ENCODE measurements at regions not wholly inside any gene's neighbourhood (a gene's known extent, or its start where the extent isn't known, plus 50 kb on each side); places are given as distances from the start of the nearest gene placed in this dataset.

DNA sequence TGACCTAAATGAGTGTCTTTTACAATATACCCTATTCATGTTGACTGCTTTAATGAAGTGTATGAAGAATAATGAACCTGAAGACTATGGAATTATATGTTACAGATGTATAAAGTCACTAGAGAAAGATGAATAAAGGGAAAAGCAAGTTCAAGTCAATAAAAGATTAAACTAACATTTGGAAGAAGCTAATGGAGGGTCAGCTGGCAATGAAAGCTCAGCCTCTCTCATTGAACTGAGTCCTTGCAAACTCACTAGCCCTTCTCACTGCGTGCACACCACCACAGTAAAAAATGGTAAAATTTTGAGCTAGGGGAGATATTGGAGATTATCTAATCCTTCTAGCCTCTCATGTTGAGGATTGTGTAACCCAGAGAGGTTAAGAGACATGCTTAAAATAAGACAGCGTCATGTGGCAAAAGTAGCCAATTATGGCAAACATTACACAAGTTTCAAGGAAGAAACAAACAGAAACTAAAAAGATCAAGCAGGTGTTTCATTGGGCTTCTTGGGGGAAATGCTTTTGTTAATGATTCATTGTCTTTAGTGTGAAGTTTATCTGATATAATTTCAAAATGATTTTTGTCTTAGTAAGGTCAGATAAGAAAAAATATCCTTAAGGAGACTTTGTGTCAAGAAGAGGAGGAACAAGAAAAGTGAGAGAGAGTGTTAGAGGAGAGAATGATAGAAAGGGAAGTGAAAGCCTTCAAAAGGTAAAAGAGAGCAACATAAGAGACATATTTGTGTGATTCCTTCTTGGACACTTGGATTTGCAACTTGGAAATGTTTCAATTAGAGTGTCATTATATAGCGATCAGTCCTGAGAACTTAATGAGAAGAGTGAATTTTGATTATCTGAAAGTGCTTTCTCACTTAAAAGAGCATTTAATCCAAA, 893.7 kb upstream of the FAM98A start:
- DNase-seq, result no peak

DNA sequence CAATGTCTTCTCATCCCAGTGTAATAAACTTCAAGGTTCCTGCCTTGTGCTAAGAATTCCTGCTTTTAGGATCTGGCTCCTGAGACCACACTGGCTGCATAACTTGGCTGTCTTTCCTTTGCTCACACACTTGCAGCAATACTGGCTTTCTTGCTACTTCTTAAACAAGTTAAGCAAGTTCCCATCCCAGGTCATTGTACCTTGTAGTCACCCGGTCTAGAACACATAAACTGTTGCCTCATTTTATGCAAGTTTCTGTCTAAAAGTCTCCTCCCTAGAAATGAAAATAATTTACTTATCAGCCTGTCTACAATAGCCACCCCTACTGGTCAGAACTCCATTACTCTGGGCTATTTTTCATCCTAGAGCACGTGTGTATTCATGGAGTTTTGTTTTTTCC, 887.9 kb upstream of the FAM98A start:
- DNase-seq, result no peak

DNA sequence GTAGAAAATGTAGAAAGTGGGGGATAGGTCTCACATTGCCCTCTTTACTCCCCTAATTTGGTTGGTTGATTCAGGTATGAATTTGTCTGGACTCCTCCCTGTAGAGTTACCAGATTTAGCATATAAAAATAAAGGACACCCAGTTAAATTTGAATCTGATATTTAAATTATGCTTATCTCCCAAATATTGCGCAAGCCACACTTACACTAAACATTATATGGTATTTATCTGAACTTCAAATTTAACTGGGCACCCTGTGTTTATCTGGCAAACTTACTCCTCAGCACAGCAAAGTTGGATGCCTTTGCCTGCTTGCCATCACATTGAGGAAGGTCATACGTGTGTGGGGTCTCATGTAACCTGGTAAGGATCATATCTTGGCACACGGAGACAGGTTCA, 882.4 kb upstream of the FAM98A start:
- DNase-seq, result no peak

DNA sequence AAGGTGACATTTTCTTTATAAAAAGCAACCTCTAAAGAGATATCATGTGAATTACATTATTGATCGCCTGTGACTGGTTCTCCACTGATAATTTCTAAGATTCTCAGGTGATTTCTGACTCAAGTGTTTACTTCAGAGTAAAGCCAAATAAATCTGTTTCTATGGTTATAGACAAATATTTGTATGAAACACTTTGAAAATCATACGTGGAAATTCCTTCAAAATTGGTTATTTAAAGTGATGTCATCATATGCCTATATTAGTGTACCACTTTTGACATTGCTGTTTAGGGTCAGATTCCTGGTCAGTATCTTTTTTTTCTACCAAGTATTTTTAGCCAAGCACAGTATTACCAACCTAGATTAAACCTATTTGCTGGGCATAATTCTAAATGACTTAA, 881.3 kb upstream of the FAM98A start:
- no peak for DNase-seq

DNA sequence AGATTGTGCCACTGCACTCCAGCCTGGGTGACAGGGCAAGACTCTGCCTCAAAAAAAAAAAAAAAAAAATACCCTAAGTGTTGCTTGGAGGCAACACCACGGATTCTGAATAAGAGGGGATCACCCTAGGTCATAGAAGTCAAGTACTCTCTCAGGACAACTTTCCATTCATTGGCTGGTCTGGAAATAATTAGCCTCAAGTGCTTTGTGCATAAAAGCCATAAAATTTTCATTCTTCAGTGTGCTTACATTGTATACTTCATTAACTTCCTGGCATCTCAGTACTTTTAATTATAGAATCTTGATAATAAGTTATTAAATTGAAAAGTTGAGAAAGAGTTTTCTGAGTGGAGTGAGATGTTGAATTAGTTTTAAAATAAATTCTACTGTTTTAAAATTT, 876.1 kb upstream of the FAM98A start:
- no peak for DNase-seq

DNA sequence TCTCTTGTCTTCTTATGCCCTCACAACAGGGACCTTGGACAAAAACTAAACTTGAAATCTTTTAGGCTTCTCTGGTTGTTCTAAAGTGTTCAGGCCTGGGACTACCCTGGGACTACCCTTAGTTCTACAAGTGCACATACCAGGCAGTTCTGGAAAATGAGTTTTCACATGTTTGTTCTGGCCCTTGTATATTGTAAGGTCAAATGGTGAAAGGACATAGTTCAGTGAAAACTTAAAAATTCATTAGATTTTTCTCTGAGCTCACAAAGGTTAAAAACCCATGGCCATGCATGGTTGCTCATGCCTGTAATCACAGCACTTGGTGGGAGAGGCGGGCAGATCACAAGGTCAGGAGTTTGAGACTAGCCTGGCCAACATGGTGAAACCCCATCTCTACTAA, 875.5 kb upstream of the FAM98A start:
- DNase-seq, result no peak

DNA sequence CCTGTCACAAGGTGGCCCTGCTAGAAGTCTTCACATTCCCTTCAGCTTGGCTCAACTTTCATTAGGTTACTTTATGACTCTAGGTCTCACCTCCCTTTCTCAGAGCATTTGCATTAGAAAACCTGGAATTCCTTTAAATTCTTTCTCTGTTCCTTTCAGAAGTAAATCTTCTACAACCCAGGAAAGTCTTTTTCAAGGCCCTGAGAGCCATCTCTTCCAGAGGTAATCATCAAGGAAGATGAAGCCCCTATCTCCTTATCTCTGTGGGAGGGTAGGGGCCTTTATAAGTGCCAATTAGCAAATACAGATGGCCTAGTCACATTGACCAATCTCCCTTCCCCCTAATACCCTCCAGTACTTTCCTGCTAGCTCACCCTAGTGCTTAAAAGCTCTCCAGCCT, 848.0 kb upstream of the FAM98A start:
- no peak for DNase-seq

DNA sequence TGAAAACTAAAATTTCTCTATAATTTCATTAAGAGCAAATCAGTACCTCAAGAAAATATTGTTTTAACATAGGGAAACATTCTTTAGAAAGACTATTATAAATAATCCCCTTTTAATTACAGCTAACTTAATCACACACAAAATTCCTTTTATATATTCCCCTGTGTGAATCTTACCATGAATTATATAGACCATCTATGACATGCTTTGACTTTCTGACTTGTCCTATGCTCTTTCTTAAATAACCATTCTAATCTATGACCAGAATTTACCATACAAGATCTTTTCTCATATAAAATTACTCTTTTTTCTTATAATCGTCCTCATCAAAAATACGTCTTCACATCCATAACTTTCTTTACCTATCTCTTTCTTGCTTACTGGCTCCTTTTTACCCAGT, 824.2 kb upstream of the FAM98A start:
- DNase-seq, result no peak

DNA sequence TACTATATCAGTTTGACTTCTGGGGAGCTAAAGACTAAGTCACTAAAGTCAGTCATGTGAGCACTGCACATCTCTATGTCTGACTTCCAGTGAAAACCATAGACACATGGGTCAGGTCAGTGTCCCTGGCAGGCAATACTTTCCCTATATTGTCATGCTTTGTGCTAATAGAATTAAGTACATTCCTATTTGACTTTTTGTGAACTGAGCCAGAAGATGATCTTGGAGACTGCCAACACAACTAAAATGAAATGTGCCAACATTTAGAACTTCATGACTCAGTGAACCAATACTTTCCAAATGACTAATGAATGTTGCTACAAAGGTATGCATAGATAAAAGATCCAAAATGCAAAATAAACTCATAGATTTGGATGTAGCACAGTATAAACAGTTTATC, 820.8 kb upstream of the FAM98A start:
- DNase-seq, result no peak

DNA sequence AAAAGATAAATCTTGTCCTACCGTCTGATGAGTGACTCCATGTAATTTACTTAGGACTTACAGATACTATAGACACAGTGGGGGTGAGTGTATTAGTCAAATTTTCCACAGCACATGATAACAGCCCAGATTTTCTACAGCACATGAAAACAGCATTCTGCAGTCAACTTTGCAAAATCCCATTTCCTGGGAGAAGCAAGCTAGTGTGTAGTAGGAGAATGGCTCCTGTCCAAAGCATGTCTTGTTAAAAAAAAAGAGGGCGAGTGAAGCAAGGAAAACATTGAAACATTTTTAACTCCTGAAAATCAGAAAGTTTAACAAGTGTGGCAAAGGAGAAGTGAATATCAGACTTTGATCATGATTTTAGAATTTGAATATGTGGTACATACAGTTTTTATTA, 817.8 kb upstream of the FAM98A start:
- no peak for DNase-seq

DNA sequence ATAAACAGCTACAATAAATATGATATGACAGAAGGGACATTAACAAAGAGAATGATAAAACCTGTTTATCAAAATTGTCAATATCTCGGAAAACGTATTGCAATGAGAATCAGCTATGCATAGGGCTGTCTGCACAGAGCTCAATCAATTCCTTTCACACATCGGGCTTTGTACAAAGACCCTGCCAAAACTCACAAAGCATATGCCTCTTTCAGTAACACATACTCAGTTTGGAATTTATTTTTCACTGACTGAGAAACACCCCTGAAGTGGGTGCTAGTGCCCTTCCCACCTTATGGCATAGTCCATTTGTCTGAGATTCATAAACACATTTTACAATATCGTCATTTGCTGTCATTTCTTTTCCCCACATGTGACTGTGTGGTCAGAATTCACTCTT, 815.8 kb upstream of the FAM98A start:
- DNase-seq, result no peak

DNA sequence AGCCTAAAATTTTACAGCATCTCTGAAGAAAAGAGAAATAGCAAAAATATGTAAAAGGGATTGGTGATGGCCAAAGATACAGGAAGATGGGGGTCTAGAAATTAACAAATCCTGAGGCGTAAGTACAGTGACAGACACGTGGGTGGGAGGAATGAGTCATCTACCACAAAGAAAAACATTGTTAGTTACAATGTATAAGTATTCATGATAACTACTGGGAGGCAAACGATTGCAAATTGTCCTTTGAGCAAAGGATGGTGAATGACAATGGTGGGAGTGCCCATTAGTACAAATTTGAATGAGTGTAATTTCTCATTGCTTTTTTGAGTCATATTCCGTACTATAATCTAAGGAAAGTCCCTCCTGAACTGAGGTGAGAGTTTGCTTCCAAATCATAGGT, 809.0 kb upstream of the FAM98A start:
- no peak for DNase-seq

DNA sequence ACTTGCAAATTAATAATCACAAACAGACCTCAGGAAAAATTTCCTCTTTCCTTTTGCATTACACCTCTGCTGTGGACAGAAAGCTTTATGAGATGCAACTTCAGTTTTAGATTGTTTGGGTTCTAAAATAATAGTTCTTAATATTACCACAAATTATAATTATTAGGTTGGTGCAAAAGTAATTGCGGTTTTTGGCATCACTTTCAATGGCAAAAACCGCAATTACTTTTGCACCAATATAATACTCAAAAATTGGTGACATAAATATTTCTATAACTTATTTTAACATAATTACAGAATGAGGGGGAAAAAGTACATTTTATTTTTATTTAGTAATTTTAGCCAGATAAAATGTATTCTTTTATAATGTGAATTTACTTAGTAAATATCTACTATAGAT, 804.4 kb upstream of the FAM98A start:
- DNase-seq, result no peak

DNA sequence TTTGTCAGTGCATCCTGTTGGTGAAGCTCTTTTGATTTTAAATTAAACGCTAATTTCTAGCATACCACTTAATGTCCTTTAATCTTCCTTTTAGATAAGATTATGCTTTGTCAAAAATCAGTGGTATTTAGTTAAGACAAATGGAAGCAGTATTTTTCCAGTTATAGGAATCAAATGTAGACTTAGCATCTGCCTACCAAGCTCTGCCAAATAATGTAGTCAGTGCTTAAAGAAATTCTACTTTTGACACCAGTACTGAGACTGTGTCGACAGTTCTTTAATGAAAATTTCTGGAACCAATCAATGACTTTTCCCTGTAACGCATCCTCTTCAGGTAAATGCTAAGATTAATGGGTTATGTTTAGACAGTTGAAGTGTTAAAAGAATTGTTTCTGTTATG, 803.3 kb upstream of the FAM98A start:
- DNase-seq, result no peak

DNA sequence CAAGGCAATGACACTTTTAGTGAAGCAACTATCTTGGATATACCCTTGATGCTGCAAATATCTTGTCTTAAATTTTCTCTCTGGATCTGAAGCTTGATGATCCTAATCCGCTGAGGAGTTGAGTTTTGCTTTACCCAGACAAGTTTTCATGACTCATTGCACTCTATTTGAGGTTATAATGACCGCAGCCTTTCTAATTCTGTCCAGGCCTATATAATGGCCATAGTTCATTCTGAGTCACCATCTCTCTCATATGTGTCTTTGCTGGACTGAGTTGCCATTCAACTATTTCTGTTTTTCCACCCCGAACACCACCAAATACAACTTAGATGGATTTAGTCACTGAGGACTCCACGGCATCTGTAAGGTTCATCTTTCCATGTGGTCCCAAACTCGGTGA, 802.1 kb upstream of the FAM98A start:
- DNase-seq, result no peak

DNA sequence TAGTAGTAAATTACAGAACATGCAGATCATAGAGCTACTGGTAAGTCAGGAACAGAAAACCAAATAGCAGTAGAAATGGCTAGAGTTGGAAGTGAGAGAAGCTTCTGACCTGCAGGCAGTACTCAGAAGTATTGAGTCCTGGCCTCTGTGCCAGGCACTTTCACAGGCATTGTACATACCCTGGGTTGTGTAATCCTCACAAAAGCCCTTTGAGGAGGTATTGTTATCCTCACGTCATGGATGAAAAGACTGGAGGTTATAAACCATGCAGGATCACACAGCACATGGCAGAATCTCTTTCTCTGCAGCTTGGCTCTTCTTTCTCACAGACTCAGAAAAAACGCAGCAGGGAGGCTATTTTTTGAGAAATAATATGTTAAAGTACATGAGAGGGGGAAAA, 789.3 kb upstream of the FAM98A start:
- DNase-seq, result no peak

DNA sequence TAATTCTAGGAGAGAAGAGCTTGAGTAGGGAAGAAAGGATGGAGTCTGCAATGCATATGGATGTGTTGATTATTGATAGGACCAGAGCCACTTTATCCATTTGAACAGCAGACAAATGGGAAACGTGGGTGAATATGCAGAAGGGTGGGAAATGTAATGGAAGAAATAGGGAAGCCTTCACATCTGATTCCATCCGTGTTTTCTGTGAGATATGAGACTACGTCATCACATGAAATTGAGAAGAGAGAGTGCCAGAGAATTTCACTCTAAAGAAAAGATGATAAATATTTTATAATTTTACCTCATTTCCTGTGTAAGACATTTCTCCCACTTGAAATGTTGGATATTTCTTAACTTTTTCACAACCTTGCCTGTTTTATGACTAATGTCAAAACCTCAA, 788.4 kb upstream of the FAM98A start:
- no peak for DNase-seq

DNA sequence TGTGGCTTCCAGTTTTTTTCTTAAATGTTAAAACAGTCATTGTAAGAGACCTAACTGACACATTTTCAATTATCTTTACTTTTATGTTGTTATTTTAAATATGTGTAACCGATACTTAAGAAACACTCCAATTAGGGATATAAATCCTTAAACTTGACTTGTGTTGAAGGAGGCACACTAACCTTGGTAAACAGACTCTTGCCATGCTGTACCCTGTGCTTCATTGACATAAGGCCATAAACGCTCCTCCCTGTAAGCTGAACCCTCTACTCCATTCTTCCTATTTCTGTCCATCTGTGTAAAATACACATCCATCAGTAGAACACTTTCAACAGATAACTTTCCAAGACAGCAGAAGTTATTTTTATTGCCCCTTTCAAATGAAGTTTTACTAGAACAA, 780.5 kb upstream of the FAM98A start:
- no peak for DNase-seq

DNA sequence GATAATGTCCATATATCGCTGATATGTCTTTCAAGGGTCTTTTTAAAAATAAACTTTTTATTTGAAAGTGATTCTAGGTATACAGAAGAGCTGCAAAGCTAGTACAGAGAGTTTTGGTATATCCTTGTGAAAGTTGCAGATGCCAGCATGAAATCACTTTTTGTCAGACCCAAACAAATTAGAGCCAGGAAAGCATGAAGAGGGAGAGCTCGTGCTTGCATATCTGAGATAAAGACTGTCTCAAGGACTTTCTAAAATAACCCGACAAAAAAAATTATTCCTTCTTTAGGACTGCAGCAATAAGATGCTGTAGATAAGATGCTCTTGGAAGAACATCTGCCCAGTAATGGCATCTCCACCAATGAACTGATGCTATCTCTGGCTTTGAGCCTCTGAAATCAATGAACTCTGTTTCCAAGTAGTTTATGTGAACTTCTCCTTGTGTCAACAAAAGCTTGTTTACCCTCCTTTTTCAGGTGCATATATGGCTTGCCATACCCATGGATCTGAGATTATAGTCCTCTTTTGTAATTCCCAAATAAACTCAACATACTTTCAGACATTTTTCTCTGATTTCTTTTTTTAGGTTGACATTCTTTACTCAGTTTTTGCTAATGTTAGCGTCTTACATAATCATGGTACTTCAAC, 774.6 kb upstream of the FAM98A start:
- DNase-seq, result no peak

DNA sequence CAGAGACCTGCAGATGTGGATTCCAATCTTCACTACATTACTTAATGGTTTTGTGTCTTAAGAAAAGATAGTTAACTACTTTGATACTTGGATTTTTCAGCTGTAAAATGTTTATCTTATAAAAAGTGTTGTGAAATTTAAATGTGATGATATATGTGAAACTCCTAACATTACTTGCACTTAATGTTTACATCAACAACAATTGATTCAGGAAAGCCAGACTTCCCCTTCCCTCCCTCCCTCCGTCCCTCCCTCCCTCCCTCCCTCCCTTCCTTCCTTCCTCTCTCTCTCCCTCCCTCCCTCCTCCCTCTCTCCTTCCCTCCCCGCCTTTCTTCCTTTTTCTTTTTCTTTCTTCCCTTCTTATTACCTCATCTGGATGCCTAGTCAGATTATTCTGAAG, 773.9 kb upstream of the FAM98A start:
- no peak for DNase-seq

DNA sequence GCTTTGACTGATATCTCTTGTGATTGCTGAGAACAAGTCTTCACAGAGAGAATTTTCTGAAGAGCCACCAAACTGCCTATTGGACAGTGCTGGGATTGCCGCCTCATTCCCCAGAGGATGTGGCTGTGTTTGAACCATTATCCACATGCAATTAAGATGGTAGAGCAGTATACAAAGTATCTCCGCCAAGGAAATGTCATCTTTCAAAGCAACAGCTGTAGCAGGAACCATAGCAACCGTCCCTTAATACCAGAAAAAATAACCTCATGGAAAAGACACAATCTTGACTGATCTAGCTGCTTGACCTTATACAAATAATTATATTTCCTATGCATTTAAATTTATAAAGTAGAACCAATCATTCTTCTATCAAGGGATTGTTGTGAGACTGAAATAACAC, 772.6 kb upstream of the FAM98A start:
- no peak for DNase-seq

DNA sequence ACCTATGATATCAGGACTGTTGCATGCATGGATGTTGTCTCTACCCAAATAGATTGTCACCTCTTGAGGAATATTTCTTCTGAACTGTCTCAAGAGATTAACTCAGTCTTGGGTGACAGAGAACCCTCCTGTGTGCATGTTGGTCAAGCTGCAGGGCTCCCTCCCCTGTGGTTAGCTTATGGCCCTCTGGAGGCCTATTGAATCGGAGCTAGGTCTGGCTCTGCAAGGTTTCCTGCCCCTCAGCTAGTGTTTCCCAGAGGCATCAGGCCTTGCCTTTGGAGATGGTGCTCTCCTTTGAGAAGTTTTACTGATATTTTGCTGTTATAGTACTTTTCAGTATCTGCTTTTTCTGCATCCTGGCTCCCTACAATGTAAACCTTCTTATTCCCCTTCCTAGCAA, 769.2 kb upstream of the FAM98A start:
- no peak for DNase-seq

DNA sequence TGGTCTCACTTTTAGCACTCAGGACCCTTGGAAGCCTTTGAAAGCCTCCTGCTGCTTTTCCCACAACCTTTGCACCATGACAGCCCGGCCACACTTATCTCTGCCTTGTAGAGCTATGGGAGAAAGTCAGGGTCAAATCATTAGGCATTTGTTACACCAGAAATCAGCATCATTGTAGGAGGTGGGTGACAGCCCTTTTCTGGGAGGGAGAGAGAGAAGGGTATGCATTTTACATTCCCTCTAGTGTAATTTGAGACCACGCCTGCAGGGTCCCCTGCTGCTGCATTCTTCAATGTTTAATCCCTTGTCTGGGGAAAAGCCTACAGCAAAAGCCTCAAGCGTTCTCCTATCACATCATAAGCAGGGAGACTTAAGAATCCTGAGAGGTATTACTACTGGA, 766.8 kb upstream of the FAM98A start:
- DNase-seq, result no peak

DNA sequence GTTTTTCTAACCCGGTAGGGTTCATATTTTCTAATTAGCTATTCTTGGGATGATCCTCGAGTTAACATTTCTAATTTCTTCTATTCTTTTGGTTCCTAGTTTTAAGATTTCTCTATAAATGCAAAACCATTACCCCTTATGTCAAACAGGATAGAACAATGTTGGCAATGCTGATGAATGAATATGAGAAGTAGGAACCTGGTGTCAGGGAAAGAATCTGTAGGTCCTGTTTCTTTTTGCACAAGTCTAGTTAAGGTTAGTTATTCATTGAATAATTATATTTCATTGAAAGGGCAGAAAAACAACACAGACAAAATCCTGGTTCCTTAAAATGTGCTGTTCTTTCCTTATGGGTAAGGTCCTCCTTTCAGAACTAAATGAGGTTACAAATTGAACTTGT, 766.4 kb upstream of the FAM98A start:
- DNase-seq, result no peak
